ENCODE measurements at regions not wholly inside any gene's neighbourhood (a gene's known extent, or its start where the extent isn't known, plus 50 kb on each side); places are given as distances from the start of the nearest gene placed in this dataset.

DNA sequence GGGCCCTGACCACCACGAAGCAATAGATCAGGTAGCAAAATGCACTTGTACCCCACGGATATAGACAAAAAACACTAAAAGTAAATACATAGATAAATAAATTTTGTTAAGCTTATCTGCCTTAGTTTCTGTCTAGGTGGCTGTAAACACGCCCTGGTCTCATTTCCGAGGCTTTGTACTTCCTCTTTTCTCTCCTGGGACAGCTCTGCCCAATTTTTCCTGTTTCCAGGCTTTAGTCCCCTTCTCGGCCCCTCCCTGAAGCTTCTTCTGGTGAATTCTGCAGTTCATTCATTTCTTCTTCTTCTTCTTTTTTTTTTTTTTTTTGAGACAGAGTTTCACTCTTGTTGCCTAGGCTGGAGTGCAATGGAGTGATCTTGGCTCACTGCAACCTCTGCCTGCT lies 73.4 kb upstream of the STOX2 start:
- intact Hi-C loops (cut with DNase I; ENCODE audit: low total_unique reads) = no loop called here
- DNase-seq = no peak
- TF ChIP-seq CTCF (IDR thresholded peaks at IDR 0.05 in 8 of 11, conservative IDR thresholded peaks at IDR 0.05 in 3 of 11) (no peak), POLR2A (IDR thresholded peaks at IDR 0.05) (no peak), POLR2AphosphoS5 (IDR thresholded peaks at IDR 0.05) (no peak)
- Histone ChIP-seq H3K9me3 (no peaks in the 10 kb centered on the region), H3K36me3 (no peaks in the 10 kb centered on the region), H3K4me1 (peaks cover 3 to 65% (median 33%) of the 10 kb centered on the region in 6 donors), H3K27me3 (replicated peaks in 1 of 7) (no peaks in the 10 kb centered on the region), H3K27ac (peak overlapping the region in 7 of 8 donors; percentile 60 to 81 (median 76)), H3K4me3 (no peak overlapping the region)
- 12 to 24% (median 15%) methylated on average over 5 of the region's 5 CpGs for WGBS, 5 donors

DNA sequence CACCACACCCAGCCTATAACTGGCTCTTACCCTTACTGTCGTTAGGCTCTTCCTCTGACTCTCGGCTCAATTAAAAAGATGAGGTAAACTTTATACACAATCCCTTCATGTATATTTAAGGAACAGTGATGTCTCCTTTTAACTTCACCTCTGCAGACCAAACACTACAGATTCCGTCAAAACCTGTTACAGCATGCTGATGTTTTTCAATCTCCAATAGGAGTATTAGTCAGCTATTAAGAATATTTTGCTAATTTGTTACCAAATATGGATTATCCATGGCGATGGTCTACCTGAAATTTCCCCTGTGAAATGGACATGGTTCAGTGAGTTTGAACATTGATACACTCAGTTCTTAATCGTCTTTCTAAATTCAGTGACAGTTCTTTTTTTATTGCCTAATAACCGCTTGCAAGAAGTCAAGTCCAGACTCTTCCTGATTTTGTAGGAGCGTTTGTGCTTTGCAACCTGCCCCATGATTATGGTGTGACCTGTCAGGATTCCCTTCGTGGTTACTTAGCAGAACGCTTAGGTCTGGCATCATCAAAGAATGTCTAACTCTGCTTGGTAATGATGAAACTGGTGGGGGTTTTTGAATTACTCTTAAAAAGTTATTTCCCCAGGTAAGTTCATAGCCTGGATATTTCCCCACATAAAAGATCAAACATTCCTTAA lies 72.2 kb upstream of the STOX2 start:
- Histone ChIP-seq H3K4me1 (peaks cover 3 to 67% (median 29%) of the 10 kb centered on the region in 6 donors), H3K27ac (peak overlapping the region in 6 of 8 donors; percentile 60 to 81 (median 77)), H3K9me3 (no peaks in the 10 kb centered on the region), H3K27me3 (replicated peaks in 1 of 7) (peaks cover 0 to 4% (median 0%) of the 10 kb centered on the region in 7 donors), H3K36me3 (no peaks in the 10 kb centered on the region), H3K4me3 (no peak overlapping the region)
- DNase-seq = no peak
- 40 to 69% (median 63%) methylated on average over 9 of the region's 9 CpGs for WGBS, 5 donors
- intact Hi-C loops (cut with DNase I; ENCODE audit: low total_unique reads) = no loop called here
- no peak for TF ChIP-seq POLR2A (IDR thresholded peaks at IDR 0.05)
- TF ChIP-seq CTCF (IDR thresholded peaks at IDR 0.05 in 8 of 11, conservative IDR thresholded peaks at IDR 0.05 in 3 of 11) = no peak
- TF ChIP-seq POLR2AphosphoS5 (IDR thresholded peaks at IDR 0.05) = no peak

DNA sequence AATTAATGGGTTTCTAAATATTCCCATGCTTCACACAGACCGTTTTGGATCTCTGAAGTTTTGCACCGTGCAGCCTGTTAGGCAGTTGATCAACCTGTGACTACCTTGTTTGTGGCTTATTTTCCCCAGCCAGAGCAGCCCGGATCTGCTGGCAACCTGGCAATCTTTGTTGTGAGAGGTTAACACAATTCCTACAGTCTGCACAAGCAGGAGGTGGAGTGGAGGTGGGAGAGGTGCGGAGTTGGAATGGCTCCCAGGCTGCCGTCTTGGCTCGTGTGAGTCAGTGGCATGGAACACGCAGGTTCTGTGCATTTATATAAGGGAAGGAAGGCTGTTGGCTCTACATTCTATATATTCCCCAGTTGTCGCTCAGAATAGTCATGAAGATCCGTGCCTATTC lies 70.9 kb upstream of the STOX2 start:
- peak overlapping the region in 2 of 8 donors; percentile 3 to 10 for H3K27ac ChIP-seq
- intact Hi-C loops (cut with DNase I; ENCODE audit: low total_unique reads) = no loop called here
- WGBS, 5 donors = 78 to 85% (median 82%) methylated on average over 9 of the region's 9 CpGs
- peaks cover 0 to 4% (median 0%) of the 10 kb centered on the region in 7 donors for H3K27me3 ChIP-seq (replicated peaks in 1 of 7)
- peaks cover 0 to 64% (median 22%) of the 10 kb centered on the region in 6 donors for H3K4me1 ChIP-seq
- no peak overlapping the region for H3K4me3 ChIP-seq
- no peaks in the 10 kb centered on the region for H3K9me3 ChIP-seq
- TF ChIP-seq POLR2A (IDR thresholded peaks at IDR 0.05) (no peak), CTCF (IDR thresholded peaks at IDR 0.05 in 8 of 11, conservative IDR thresholded peaks at IDR 0.05 in 3 of 11) (no peak), POLR2AphosphoS5 (IDR thresholded peaks at IDR 0.05) (no peak)
- DNase-seq = no peak
- H3K36me3 ChIP-seq = no peaks in the 10 kb centered on the region

DNA sequence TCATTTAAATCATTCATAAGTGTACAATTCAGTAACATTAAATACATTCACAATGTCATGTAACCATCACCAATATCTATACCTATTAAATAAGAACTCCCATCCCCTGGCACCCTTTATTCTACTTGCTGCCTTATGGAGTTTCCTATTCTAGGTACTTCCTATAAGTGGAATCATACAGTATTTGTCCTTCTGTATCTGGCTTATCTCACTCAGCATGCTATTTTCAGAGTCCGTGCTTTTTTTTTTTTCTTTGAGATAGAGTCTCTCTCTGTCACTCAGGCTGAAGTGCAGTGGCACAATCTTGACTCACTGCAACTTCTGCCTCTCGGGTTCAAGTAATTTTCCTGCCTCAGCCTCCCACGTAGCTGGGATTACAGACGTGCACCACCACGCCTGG lies 67.9 kb upstream of the STOX2 start:
- Histone ChIP-seq H3K27ac (peak overlapping the region in 1 of 8 donors; percentile 10), H3K9me3 (no peaks in the 10 kb centered on the region), H3K27me3 (replicated peaks in 1 of 7) (peaks cover 0 to 4% (median 0%) of the 10 kb centered on the region in 7 donors), H3K4me1 (peaks cover 0 to 49% (median 11%) of the 10 kb centered on the region in 6 donors), H3K36me3 (no peaks in the 10 kb centered on the region), H3K4me3 (no peak overlapping the region)
- no peak for DNase-seq
- TF ChIP-seq POLR2AphosphoS5 (IDR thresholded peaks at IDR 0.05) (no peak), CTCF (IDR thresholded peaks at IDR 0.05 in 8 of 11, conservative IDR thresholded peaks at IDR 0.05 in 3 of 11) (no peak), POLR2A (IDR thresholded peaks at IDR 0.05) (no peak)
- WGBS, 5 donors = 43 to 77% (median 58%) methylated on average over 5 of the region's 5 CpGs
- intact Hi-C loops (cut with DNase I; ENCODE audit: low total_unique reads) = no loop called here

Data from spleen (tissue), 11 donors.